Loucy (cell line): ENCODE measurements at regions not wholly inside any gene's neighbourhood (a gene's known extent, or its start where the extent isn't known, plus 50 kb on each side); places are given as distances from the start of the nearest gene placed in this dataset.

ENCODE experiments used
- CTCF ChIP-seq: fragments of 200-600 bp; sonication (generic); conservative IDR thresholded peaks from 2 replicates; pipeline ENCODE4 v1.5.1; 2014; ENCODE audit warnings: mild to moderate bottlenecking, antibody characterized with exemption, low read length
- EZH2phosphoT487 ChIP-seq: fragments of 200-600 bp; IDR thresholded peaks from 2 replicates; pipeline ENCODE4 v1.6.1; 2018; ENCODE audit warnings: antibody characterized with exemption, mild to moderate bottlenecking, moderate library complexity, borderline replicate concordance

GRCh38 chr11:42345933-42346332 is 886.5 kb upstream of the LRRC4C start:
- TF ChIP-seq CTCF (no peak), EZH2phosphoT487 (no peak)
